GM18861 (cell line): ENCODE measurements at regions not wholly inside any gene's neighbourhood (a gene's known extent, or its start where the extent isn't known, plus 50 kb on each side); places are given as distances from the start of the nearest gene placed in this dataset.
"Not testable (repeated sequence)": the region's sequence is repeated elsewhere in the genome, so short reads cannot be mapped to it uniquely, and the experiment has no call there.

Source experiments
- ATAC-seq: cut with Tn5 transposase; IDR thresholded peaks from one replicate; pipeline ENCODE4 v1.9.1; 2021; ENCODE audit not compliant: unreplicated experiment

DNA sequence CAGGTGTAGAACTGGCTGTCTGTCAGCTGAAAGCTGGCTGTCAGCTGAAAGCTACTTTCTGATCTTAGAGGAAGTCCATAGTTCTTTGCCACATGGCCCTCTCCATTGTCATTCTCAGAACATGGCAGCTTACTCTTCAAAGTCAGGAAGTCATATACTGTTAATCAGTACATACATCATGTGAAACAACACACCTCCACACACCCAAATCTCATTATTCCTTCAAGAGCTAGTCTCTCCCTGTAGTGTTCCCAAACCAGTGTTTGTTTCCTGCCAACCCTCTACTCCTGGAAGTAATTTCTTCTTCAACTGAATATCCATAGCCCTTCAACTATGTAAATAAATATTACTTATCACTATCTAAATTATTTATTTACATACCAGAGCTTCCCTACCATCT lies 58.9 kb downstream of the OR5AK2 start:
- no peak for ATAC-seq

- ATAC-seq, result no peak
Measured at GRCh38 chr11:57049749-57050148, 61.0 kb downstream of the OR5AK2 start.

- no peak for ATAC-seq
Measured at GRCh38 chr11:57054817-57055216, 66.1 kb downstream of the OR5AK2 start.

DNA sequence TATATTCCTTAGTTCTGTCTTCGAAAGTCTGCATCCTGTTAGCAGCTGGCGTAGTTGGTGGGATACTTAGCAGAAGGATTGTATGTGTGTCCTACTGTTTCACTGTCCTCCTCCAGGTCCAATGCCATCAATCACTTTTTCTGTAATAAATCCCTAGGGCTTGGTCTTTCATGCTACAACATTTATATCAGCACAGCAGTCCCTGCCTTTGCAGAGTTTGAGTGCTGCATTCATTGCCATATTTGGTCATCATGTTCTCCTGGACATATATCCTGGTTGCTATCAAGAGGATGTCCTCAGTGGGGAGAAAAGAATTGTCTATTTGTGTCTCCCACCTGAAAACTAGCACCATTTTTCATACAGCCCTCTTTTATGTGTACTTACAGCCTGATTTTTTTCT lies 67.0 kb downstream of the OR5AK2 start:
- ATAC-seq, result no peak

GRCh38 chr11:57056735-57057134 lies 68.0 kb downstream of the OR5AK2 start:
- ATAC-seq, result no peak

GRCh38 chr11:57057561-57057960 lies 68.8 kb downstream of the OR5AK2 start:
- no peak for ATAC-seq

DNA sequence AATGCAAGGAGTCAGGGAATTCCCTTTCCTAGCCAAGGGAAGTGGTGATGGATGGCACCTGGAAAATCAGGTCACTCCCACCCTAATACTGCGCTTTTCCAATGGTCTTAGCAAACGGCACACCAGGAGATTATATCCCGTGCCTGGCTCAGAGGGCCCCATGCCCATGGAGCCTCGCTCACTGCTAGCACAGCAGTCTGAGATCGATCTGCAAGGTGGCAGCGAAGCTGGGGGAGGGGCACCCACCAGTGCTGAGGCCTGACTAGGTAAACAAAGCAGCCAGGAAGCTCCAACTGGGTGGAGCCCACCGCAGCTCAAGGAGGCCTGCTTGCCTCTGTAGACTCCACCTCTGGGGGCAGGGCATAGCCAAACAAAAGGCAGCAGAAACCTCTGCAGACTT lies 74.2 kb downstream of the OR5AK2 start:
- ATAC-seq, result not testable (repeated sequence)

DNA sequence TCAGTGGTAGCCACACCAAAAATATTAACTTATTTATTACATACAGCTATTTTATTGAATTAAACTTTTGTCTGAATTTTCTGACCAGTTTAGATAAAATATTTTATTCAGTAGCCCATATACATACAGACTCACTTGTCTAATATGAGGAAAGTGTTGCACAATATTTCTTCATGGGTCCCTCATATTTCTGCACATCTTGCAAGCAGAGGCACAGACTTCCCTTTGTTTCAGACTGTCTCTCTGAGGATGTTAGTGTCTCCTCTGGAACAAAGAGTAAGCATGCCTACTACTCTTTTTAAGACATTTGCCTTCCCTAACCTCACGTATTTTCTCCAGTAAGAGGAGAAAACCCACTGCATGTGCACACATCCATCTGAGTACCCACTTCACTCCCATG lies 81.2 kb downstream of the OR5AK2 start:
- ATAC-seq, result no peak

- no peak for ATAC-seq
Measured at GRCh38 chr11:57071829-57072228, 83.1 kb downstream of the OR5AK2 start.

GRCh38 chr11:57072640-57073039 lies 83.9 kb downstream of the OR5AK2 start:
- ATAC-seq, result no peak

DNA sequence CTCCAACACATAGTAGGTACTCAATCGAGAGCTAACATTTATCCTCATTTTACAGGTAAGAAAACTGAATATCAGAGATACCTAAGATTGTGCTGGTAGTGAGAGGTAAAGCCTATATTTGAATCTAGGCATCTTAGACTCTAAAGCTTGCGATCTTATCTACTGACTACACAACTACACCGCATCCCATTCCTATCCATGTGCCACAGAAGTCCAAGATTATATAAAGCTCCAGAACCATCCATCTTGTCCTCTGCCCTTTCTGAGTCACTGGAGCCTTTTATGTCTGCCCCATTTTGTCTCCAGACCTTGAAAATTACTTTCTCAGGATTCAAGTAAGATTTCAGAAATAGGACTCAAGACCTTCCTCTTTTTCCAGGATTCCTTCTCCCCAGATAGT lies 84.4 kb downstream of the OR5AK2 start:
- no peak for ATAC-seq

- ATAC-seq, result no peak
Measured at GRCh38 chr11:57081356-57081755, 92.6 kb downstream of the OR5AK2 start.

DNA sequence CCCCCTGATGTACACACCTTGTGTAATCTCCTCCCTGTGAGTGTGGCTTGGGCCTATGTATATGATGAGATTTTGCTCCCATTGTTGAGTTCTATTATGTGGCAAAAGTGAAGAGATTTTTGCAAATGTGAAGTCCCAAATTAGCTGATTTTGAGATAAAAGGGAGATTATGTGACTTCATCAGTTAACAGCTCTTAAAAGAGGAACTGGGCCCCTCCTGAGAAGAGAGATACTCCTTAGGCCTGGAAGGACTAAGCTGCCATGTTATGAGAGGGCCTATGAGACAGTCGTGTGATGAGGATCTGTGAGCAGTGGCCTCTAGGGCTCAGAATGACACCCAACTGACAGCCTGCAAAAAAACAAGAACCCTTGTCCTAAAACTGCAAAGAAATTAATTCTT lies 93.4 kb downstream of the OR5AK2 start:
- ATAC-seq, result no peak

- no peak for ATAC-seq
Measured at GRCh38 chr11:57083641-57084385, 95.1 kb downstream of the OR5AK2 start.

- no peak for ATAC-seq
Measured at GRCh38 chr11:57085611-57086010, 96.1 kb upstream of the LRRC55 start.

DNA sequence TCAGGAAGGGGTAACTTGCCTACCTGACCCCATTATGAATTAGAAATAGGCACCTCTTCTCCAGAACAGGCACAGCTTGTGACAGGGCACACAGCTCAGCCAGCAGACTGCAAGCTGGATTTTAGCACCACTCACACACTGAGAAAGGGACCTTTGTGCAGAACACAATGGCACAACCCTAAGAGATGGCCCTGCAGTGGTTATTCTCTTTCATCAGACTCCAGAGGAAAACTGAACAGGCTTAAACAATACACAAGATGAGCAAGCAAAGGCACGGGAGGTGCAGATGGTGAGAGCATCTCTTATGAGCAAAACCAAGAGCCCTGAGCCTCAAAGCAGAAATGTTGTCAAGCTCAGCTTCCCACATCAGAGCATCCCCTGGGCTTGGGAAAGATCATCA lies 93.8 kb upstream of the LRRC55 start:
- no peak for ATAC-seq

DNA sequence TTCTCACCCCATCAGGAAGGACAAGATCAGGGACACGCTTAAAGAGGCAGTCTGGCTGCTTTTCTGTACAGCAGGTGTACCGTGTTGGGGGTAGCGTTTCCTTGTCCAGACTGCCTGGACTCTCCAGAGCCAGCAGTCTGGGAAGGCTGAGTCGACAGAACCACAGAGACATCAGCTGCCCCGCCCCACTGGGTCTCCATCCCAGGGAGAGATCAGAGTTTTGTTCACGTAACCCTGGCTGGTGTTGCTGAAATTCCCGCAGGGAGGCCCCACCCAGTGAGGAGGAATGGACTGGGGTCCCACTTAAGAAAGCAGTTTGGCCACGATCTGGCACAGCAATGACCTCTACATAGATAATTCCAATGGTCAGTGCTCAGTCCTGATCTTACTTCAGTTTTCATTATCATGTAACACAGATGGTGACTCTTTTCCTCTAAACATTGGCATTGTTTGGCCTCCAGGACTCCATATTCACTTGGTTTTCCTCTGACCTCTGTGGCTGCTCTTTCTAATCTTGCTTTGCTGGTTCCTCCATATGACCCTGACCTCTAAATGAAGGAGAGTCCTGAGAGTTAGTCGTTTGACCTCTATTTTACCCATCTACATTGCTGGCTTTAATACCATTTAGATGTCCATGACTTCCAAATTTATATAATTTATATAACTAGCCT lies 89.6 kb upstream of the LRRC55 start:
- no peak for ATAC-seq

DNA sequence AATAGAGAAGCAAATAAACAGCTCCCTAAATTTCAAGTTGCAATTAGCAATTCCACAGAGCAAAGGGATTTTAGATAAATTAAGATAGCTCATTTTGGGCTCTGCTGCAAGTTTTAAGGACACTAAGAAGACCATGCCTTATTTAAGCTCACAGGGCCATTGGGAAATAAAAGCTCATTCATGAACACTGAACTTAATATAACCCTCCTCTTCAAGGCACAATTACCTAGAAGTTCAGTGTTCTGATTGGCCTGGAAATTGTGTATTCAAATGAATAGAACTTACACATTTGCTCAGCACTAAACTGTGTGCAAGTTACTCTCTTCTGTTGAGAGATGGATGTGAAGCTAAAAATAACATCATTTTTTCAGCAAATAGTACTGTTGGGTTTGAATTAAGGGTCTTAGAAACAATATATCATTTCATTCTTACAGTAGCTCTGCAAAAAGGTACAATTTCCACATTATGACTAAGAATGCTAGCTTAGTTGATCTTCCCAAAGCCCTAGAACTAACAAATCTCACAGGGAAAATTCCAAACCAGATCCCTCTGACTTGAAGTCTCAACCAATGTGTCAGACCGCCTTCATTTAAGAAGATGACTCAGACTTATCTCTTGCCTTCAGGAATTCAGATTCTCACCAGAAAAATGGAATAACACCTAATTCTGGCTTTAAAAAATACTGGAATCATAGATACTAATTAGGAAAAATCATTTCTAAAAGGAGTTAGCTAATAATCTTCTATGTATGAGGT lies 87.4 kb upstream of the LRRC55 start:
- ATAC-seq, result no peak

GRCh38 chr11:57095417-57095816 lies 86.3 kb upstream of the LRRC55 start:
- no peak for ATAC-seq

GRCh38 chr11:57095896-57096295 lies 85.9 kb upstream of the LRRC55 start:
- ATAC-seq, result no peak

GRCh38 chr11:57097149-57097548 lies 84.6 kb upstream of the LRRC55 start:
- no peak for ATAC-seq

DNA sequence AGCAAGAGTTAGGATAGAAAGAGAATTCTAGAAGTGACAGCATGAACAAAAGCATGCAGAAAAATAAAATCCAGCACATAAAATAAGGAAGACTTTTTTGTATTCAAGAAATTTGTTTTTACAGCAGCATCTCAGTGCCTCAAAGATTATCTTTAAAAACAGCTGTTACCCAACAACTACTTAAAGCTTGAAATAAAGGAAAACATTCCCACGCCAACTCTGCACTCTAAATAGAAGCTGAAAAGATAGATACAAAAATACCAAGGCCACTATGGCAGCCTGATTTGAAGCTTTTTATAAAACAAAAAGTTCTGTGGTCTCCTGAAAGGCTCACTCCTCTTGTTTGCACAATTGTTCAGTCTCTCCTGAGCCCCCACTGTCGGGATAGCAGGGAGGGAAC lies 83.6 kb upstream of the LRRC55 start:
- ATAC-seq, result no peak
